Activated T-helper 2 cell treated with anti-CD3 and anti-CD28 coated beads, Interferon-gamma antibody, Interleukin-2, Interleukin-4, amounts not matched to agents 10 μg/mL and 5 μg/mL and 100 μg/mL, durations not matched to agents 14 hours and 24 hours and 36 hours (primary cell): ENCODE measurements at regions not wholly inside any gene's neighbourhood (a gene's known extent, or its start where the extent isn't known, plus 50 kb on each side); places are given as distances from the start of the nearest gene placed in this dataset.
"Not testable (repeated sequence)": the region's sequence is repeated elsewhere in the genome, so short reads cannot be mapped to it uniquely, and the experiment has no call there.

Source experiments
- DNase-seq: peaks from one replicate; pipeline ENCODE4 v3.0.0; 2021; ENCODE audit warnings: low spot score
- H3K27ac Mint-ChIP-seq: one replicate; pipeline ENCODE4 v1.8.0; 2021; ENCODE audit warnings: mixed read lengths
- H3K27me3 Mint-ChIP-seq: one replicate; pipeline ENCODE4 v1.8.0; 2021; ENCODE audit warnings: low read depth, mixed read lengths
- H3K36me3 Mint-ChIP-seq: one replicate; pipeline ENCODE4 v1.8.0; 2021; ENCODE audit warnings: low read depth, mixed read lengths
- H3K4me1 Mint-ChIP-seq: one replicate; pipeline ENCODE4 v1.8.0; 2021; ENCODE audit warnings: low read depth, mixed read lengths
- H3K4me3 Mint-ChIP-seq: one replicate; pipeline ENCODE4 v1.8.0; 2021; ENCODE audit warnings: low read depth, mild to moderate bottlenecking, moderate library complexity, mixed read lengths
- H3K9me3 Mint-ChIP-seq: one replicate; pipeline ENCODE4 v1.8.0; 2021; ENCODE audit warnings: mixed read lengths
- intact Hi-C: fragments of 100-400 bp; cut with micrococcal nuclease; formaldehyde crosslinking; loops from one replicate; pipeline ENCODE4 v1.15.1; 2023

DNA sequence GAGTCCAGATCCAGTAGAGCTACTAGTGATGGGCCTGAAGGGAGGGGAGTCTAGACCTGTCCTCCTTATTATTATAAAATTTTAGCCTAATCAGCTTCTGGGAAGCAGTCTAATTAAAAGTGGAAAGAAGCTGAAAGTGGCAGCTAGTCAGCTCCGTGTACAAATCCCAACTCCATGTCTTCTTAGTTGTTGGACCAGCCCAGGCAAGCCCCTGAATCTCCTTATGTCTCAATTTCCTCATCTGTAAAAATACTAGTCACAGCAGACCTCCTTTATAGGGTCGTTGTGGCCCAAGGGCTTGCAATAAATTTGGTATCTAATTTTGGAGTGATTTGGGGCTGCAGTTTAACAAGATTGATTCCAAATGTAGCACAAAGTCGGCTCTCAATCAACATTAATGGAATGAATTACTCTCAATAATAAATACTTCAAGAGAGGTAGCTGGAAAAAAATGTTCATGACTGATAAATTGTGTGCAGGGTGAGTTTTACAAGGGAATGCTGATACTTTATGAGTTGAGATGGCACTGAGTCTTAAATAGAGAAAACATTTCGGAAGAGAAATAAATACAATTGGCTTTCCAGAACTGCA, 118.3 kb upstream of the NDUFV2 start:
- Mint-ChIP-seq H3K27ac (no peak overlapping the region), H3K9me3 (no peaks in the 10 kb centered on the region), H3K4me3 (no peak overlapping the region), H3K27me3 (peaks cover 4% of the 10 kb centered on the region), H3K36me3 (no peaks in the 10 kb centered on the region), H3K4me1 (no peaks in the 10 kb centered on the region)
- DNase-seq, result no peak
- intact Hi-C loops, result no loop called here

DNA sequence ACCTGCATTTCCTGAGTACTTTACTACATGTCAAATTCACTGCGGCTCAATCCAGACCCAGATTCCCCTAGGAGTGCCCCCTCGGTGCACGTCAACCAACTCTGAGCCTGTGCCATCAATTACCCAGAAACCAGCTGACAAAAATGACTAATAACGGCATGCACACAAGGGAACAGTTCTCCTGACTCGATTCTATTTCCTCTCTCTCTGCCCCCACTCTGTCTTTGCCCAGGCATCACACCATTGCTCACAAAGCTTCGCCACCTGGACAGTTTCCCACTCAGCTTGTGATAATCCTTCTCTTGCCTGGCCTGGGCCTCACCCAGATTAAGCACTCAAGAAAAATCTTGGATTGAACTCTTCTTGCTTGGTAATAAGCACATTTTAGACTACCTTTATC, 115.3 kb upstream of the NDUFV2 start:
- H3K9me3 Mint-ChIP-seq, result no peaks in the 10 kb centered on the region
- no peaks in the 10 kb centered on the region for H3K36me3 Mint-ChIP-seq
- no peak overlapping the region for H3K27ac Mint-ChIP-seq
- intact Hi-C loops, result no loop called here
- no peak for DNase-seq
- peaks cover 10% of the 10 kb centered on the region for H3K27me3 Mint-ChIP-seq
- no peak overlapping the region for H3K4me3 Mint-ChIP-seq
- no peaks in the 10 kb centered on the region for H3K4me1 Mint-ChIP-seq

DNA sequence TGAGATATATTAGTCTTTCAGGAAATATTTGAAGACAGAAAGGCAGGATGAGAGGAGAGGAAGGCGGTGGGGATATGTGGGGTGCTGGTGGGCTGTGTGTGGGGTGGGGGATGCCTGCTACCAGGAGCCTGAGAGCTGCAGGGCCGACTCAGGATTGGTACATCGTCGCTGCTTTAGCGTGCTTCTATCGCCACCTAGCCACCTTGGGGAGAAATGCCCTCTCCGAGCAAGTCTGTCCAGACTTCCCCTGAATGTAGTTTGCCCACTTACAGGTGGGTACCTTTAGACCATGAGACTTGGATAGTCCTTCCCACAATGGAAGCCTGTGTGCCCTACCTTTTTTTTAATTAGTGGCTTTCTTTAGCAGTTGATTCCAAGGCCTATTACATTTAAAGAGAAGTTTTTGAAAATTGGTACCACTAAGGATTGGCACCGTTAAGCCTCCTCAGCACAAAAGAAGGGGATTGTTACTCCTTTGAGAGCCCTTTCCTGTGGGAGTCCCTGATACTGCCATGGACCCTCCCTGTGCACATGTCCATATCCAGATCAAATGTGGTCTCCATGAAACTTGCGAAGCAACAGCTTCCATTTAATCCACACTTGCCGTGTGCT, 114.1 kb upstream of the NDUFV2 start:
- Mint-ChIP-seq H3K36me3 (no peaks in the 10 kb centered on the region), H3K4me1 (no peaks in the 10 kb centered on the region), H3K9me3 (no peaks in the 10 kb centered on the region), H3K27me3 (peaks cover 11% of the 10 kb centered on the region), H3K27ac (no peak overlapping the region), H3K4me3 (no peak overlapping the region)
- intact Hi-C loops, result loop anchor here (1.0 to 2.0 kb wide), 2 partner anchors 292 to 334 kb away; no protein-coding TSS in a partner anchor
- peak; percentile 26 for DNase-seq

DNA sequence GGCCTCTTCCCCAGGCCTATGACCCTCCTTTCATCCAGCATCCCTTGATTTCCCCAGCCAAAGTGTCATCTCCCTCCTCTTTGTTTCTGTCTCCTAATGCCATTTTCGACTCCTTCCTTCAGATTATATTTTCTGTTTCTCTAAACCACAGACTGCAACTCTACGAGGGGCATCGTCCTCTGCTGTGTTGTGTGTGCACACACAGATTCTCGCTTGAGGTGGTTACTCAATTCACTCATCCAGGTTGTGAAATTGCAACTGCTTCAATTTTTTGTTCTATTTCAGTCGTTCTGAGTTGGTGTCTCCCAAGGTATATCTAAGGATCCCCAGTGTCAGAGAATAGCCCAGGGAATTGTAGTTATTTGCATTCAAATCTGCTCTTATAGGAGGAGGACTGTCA, 113.5 kb upstream of the NDUFV2 start:
- intact Hi-C loops, result loop anchor here (2.0 kb wide), 1 partner anchor 334 kb away; no protein-coding TSS in a partner anchor
- Mint-ChIP-seq H3K27me3 (peaks cover 11% of the 10 kb centered on the region), H3K4me3 (no peak overlapping the region), H3K36me3 (no peaks in the 10 kb centered on the region), H3K27ac (no peak overlapping the region), H3K4me1 (no peaks in the 10 kb centered on the region), H3K9me3 (no peaks in the 10 kb centered on the region)
- DNase-seq, result no peak

DNA sequence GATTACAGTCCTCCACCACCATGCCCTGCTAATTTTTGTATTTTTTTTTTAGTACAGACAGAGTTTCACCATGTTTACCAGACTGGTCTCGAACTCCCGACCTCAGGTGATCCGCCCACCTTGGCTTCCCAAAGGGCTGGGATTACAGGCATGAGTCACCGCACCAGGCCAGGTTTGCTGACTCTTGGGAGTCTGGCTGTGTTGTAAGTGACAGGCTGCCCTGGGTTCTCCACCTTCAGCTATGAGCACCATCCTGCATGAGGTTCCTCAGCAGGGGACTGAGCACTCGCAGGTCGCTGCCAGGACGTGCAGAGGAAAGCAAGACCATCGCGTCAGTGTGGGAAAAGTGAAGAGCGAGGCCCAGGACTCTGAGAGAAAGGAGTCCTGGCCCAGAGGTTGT, 112.6 kb upstream of the NDUFV2 start:
- Mint-ChIP-seq H3K4me3 (no peak overlapping the region), H3K27ac (no peak overlapping the region), H3K4me1 (no peaks in the 10 kb centered on the region), H3K9me3 (no peaks in the 10 kb centered on the region), H3K36me3 (no peaks in the 10 kb centered on the region), H3K27me3 (peaks cover 11% of the 10 kb centered on the region)
- DNase-seq, result no peak
- intact Hi-C loops, result loop anchor here (2.0 kb wide), 1 partner anchor 335 kb away; no protein-coding TSS in a partner anchor

DNA sequence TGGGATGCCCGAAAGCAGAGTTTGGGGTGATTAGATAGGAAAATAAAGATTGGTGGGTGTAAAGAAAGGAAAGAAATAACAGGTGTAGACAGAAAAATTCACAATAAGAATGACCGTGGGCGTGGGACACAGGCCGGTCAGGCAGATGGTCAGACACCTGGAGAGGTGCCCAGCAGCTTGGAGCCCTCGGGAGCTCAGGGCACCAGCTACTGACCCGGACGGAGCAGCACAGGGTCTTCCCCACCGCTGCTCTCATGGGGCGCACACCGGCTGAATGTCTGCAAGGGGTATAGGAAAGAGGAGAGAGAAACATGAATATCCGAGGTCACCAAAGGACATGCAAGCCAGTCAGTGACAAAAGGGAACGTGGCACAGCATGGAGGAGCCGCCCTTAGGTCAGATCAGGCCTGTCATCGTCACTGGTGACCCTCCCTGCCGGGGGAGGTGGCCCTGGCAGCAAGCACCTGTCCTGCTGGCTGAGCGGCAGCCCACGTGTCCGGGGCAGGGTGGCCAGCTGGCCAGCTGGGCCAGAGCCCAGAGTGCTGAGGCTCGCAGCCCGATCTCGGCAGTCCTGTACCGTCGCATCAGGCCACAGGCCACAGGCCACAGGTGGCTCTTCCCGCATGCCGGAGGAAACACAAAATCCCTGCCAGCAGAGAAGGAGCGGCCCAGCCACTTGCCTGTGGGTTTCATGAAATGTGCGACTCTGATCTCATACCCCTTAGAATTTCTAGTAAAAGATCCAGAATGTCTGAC, 112.0 kb upstream of the NDUFV2 start:
- intact Hi-C loops, result no loop called here

DNA sequence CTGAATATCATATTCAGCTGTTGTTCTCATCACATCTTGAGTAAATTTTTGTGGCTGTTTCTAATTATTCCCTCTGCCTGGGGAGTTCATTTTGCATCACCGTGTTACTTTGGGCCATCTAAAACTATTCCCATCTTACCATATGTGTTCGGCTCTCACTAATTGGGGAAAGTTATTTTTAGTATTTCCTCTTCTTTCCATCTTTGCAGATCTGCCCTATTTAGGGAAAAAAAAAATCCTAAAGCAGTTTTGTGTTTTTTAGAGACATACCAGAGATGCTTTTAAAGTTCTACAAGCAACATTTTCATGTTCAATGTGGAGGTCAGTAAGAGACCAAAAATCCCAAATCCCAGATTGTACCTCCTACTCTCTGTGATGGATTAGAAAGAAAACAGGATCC, 111.3 kb upstream of the NDUFV2 start:
- Mint-ChIP-seq H3K4me3 (no peak overlapping the region), H3K27me3 (peaks cover 11% of the 10 kb centered on the region), H3K4me1 (no peaks in the 10 kb centered on the region), H3K36me3 (no peaks in the 10 kb centered on the region), H3K9me3 (no peaks in the 10 kb centered on the region), H3K27ac (no peak overlapping the region)
- intact Hi-C loops, result no loop called here
- no peak for DNase-seq

More for the DNA sequence above, 112.0 kb upstream of the NDUFV2 start:
- H3K9me3 Mint-ChIP-seq, result no peaks in the 10 kb centered on the region
- no peak overlapping the region for H3K4me3 Mint-ChIP-seq
- no peaks in the 10 kb centered on the region for H3K4me1 Mint-ChIP-seq
- peaks cover 11% of the 10 kb centered on the region for H3K27me3 Mint-ChIP-seq
- no peak overlapping the region for H3K27ac Mint-ChIP-seq
- no peaks in the 10 kb centered on the region for H3K36me3 Mint-ChIP-seq
- DNase-seq, result no peak

DNA sequence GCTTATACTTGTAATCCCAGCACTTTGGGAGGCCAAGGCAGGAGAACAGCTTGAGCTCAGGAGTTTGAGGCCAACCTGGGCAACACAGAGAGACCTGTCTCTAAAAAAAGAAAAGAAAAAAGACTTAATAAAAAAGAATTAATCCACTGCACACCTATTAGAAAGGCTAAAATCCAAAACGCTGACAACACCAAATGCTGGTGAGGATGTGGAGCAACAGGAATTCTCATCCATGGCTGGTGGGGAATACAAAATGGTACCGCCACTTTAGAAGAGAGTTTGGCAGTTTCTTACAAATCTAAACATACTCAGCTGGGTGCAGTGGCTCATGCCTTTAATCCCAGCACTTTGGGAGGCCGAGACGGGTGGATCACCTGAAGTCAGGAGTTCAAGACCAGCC, 110.0 kb upstream of the NDUFV2 start:
- peaks cover 11% of the 10 kb centered on the region for H3K27me3 Mint-ChIP-seq
- H3K27ac Mint-ChIP-seq, intact Hi-C loops, H3K9me3 Mint-ChIP-seq, H3K36me3 Mint-ChIP-seq, DNase-seq, H3K4me3 Mint-ChIP-seq, H3K4me1 Mint-ChIP-seq: not testable (repeated sequence)

DNA sequence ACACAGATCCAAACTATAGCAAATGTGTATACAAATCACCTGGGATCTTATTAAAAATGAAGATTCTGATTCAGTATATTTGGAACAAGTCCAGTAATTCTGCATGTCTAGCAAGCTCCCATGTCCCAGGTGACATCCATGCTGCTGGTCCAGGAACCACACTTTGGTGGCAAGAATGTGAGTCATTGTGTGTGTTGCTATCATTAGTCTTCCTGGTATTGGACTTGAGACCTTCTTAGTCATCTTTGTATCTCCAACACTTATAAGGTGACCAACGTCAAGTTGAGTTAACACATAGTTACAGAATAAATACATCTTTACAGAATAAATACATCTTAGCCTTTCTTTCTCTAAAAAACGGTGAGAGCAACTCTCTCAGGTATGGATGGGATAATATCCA, 107.9 kb upstream of the NDUFV2 start:
- no peak for DNase-seq
- no peak overlapping the region for H3K27ac Mint-ChIP-seq
- intact Hi-C loops, result no loop called here
- H3K4me3 Mint-ChIP-seq, result no peak overlapping the region
- H3K4me1 Mint-ChIP-seq, result no peaks in the 10 kb centered on the region
- peaks cover 16% of the 10 kb centered on the region for H3K27me3 Mint-ChIP-seq
- no peaks in the 10 kb centered on the region for H3K9me3 Mint-ChIP-seq
- H3K36me3 Mint-ChIP-seq, result no peaks in the 10 kb centered on the region

DNA sequence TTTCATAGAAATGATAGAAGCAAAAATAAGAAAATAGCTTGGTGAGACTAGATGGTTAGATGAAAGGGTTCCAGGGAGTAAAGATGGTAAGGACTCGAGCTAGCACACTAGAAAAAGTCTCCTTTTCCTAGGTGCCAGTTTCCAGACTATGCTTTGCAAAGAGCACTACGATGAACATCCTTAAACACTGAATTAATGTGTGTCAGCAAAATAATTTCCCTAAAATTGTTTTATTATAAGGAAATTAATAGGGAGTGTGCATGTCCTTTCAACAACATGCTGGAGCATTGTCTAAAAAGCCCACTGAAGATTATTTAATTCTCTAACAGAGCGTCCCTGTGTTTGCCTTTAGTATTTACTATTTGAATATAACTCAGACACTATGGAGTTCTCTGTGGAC, 107.4 kb upstream of the NDUFV2 start:
- no peak for DNase-seq
- Mint-ChIP-seq H3K36me3 (no peaks in the 10 kb centered on the region), H3K27me3 (peaks cover 13% of the 10 kb centered on the region), H3K4me3 (no peak overlapping the region), H3K9me3 (no peaks in the 10 kb centered on the region), H3K4me1 (no peaks in the 10 kb centered on the region), H3K27ac (no peak overlapping the region)
- intact Hi-C loops, result no loop called here

DNA sequence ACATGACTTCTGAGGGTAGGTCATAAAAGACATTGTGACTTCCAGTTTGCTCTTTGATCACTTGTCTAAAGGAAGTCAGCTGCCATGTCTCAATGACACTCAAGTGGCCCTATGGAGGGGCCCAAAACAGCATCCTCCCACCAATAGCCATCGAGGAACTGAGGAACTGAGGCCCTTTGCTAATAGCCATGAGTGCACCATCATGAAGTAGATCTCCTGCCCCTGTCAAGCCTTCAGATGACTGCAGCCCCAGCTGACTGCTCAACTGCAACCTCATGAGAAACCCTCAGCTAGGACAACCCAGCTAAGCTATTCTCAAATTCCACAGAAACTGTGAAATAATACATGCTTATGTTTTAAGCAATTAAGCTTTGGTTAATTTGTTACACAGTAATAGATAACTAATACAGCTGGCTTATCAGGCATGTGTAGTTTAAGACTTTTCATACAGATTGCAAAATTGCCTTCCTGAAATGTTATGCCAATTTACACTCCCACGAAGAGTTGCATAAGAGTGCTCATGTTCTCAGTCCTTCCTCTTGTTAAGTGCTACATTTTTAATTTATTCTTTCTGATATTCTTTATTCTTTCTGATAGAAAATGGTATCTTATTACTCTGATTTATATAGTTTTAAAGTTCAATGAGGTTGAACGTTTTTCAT, 105.6 kb upstream of the NDUFV2 start:
- Mint-ChIP-seq H3K27me3 (peaks cover 10% of the 10 kb centered on the region), H3K9me3 (no peaks in the 10 kb centered on the region), H3K36me3 (no peaks in the 10 kb centered on the region), H3K4me1 (no peaks in the 10 kb centered on the region), H3K4me3 (no peak overlapping the region), H3K27ac (no peak overlapping the region)
- DNase-seq, result no peak
- intact Hi-C loops, result no loop called here

DNA sequence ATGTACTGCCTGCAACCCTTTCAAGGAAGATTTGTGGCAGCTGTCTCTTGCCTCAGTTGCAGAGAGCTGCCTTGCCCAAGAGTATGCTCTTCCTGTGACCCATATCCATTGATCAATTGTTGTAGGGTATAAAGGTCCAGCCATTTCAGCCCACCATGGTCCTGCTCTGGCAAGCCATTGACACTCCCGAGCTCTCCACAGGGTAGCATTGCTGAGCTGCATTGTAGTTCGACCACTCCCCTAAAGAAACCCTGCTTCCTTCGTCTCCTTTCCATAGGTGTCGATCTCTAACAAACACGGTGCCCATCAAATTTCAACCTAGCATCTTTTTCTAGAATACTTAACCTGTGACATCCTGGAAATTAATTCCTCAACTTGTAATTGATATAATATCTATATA, 104.9 kb upstream of the NDUFV2 start:
- Mint-ChIP-seq H3K4me1 (no peaks in the 10 kb centered on the region), H3K4me3 (no peak overlapping the region), H3K36me3 (no peaks in the 10 kb centered on the region), H3K27ac (no peak overlapping the region), H3K27me3 (peaks cover 14% of the 10 kb centered on the region), H3K9me3 (no peaks in the 10 kb centered on the region)
- no peak for DNase-seq
- intact Hi-C loops, result no loop called here
